Naive thymus-derived CD4-positive, alpha-beta T cell (primary cell): ENCODE measurements at regions not wholly inside any gene's neighbourhood (a gene's known extent, or its start where the extent isn't known, plus 50 kb on each side); places are given as distances from the start of the nearest gene placed in this dataset.

Source experiments
- ATAC-seq: fragments of 150-1000 bp; cut with Tn5 transposase; 2 replicates; pipeline ENCODE4 v1.10.0; 2021; ENCODE audit warnings: mild to moderate bottlenecking, moderate library complexity
- CTCF ChIA-PET: fragments of 350-600 bp; sonication (Branson Sonifier 250); formaldehyde crosslinking; loops from one replicate; lab custom pipeline; 2021; ENCODE audit warnings: antibody characterized with exemption; lab: Charles Lee
- POLR2A ChIA-PET: fragments of 350-600 bp; sonication (Branson Sonifier 250); formaldehyde crosslinking; loops from one replicate; lab custom pipeline; 2021; ENCODE audit warnings: antibody characterized with exemption, inconsistent platforms; lab: Charles Lee
- DNase-seq, 9 donors: peaks; one replicate each; pipeline versions ENCODE4 v3.0.0 to v3.0.0-alpha.2; 2020 to 2022; ENCODE audit warnings: mixed read lengths in 1 of 9
- H3K27ac ChIP-seq: one replicate; pipeline ENCODE4 v1.7.0; 2013; ENCODE audit warnings: mild to moderate bottlenecking, low read depth, low read length, moderate library complexity
- H3K27me3 ChIP-seq, 2 donors: one replicate each; pipeline ENCODE4 v1.7.0; 2013; ENCODE audit warnings: low read length in 2 of 2, mild to moderate bottlenecking in 2 of 2, moderate library complexity in 2 of 2; ENCODE audit not compliant: control insufficient read depth in 2 of 2, insufficient read depth in 2 of 2
- H3K36me3 ChIP-seq, 3 experiments: 1 replicate in 2 of 3; 2 replicates in 1 of 3; pipeline ENCODE4 v1.7.0; 2013; ENCODE audit warnings: low read length in 3 of 3, mild to moderate bottlenecking in 3 of 3, moderate library complexity in 1 of 3; ENCODE audit not compliant: insufficient read depth in 3 of 3, control insufficient read depth in 2 of 3
- H3K4me1 ChIP-seq, 2 donors: one replicate each; pipeline ENCODE4 v1.7.0; 2013; ENCODE audit warnings: low read length in 2 of 2, mild to moderate bottlenecking in 2 of 2, moderate library complexity in 1 of 2; ENCODE audit not compliant: control insufficient read depth in 2 of 2, insufficient read depth in 2 of 2
- H3K4me3 ChIP-seq: 2 replicates; pipeline ENCODE4 v1.7.0; 2013; ENCODE audit warnings: mild to moderate bottlenecking, low read length
- H3K9me3 ChIP-seq, 3 experiments: 1 replicate in 2 of 3; 2 replicates in 1 of 3; pipeline ENCODE4 v1.7.0; 2013; ENCODE audit warnings: low read length in 3 of 3; ENCODE audit not compliant: control insufficient read depth in 2 of 3
- H3K27ac Mint-ChIP-seq, 9 donors: one replicate each; pipeline ENCODE4 v1.8.0; 2020 to 2022; ENCODE audit warnings: mixed read lengths in 9 of 9, mild to moderate bottlenecking in 8 of 9, moderate library complexity in 5 of 9, inconsistent platforms in 2 of 9
- H3K27me3 Mint-ChIP-seq, 5 donors: one replicate each; pipeline ENCODE4 v1.8.0; 2021 to 2022; ENCODE audit warnings: mixed read lengths in 5 of 5, mild to moderate bottlenecking in 1 of 5
- H3K36me3 Mint-ChIP-seq, 5 donors: one replicate each; pipeline ENCODE4 v1.8.0; 2020 to 2022; ENCODE audit warnings: mixed read lengths in 5 of 5, mild to moderate bottlenecking in 3 of 5, inconsistent platforms in 1 of 5
- H3K4me1 Mint-ChIP-seq, 7 donors: one replicate each; pipeline ENCODE4 v1.8.0; 2020 to 2022; ENCODE audit warnings: mixed read lengths in 7 of 7, mild to moderate bottlenecking in 3 of 7, inconsistent platforms in 1 of 7
- H3K4me3 Mint-ChIP-seq, 10 donors: one replicate each; pipeline ENCODE4 v1.8.0; 2020 to 2022; ENCODE audit warnings: mild to moderate bottlenecking in 10 of 10, mixed read lengths in 10 of 10, moderate library complexity in 6 of 10, inconsistent platforms in 2 of 10
- H3K9me3 Mint-ChIP-seq, 11 donors: one replicate each; pipeline ENCODE4 v1.8.0; 2020 to 2022; ENCODE audit warnings: mixed read lengths in 11 of 11, mild to moderate bottlenecking in 4 of 11, inconsistent platforms in 1 of 11, moderate library complexity in 1 of 11
- intact Hi-C, 2 donors: fragments of 100-400 bp; cut with micrococcal nuclease; formaldehyde crosslinking; loops; one replicate each; pipeline ENCODE4 v1.15.1; 2023

DNA sequence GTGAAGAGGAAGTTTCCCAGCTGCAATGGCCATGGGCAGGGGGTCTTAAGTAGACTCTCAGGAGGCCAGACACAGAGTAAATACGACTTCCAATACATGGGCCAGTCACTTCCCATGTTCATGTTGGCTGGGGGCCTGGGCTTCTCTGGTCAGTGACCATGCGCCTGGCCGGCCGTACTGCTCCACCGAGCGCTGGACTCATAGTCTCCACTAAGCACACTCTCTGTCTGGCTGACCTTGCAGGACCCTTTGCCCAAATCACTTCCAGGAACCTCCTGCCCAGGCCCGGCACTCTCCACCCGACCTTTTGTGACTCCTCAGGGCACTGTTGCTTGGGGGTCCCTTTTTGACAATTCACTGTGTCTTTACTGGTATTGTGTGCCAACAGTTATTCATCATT is 69.3 kb downstream of the SOWAHC start:
- CTCF ChIA-PET = no interaction called here
- Histone ChIP-seq H3K9me3 (no peaks in the 10 kb centered on the region), H3K36me3 (no peaks in the 10 kb centered on the region), H3K4me3 (no peak overlapping the region), H3K4me1 (no peaks in the 10 kb centered on the region), H3K27ac (no peak overlapping the region), H3K27me3 (no peaks in the 10 kb centered on the region)
- Mint-ChIP-seq H3K27ac (no peak overlapping the region), H3K27me3 (peaks cover 3 to 13% (median 8%) of the 10 kb centered on the region in 5 donors), H3K36me3 (no peaks in the 10 kb centered on the region), H3K4me1 (no peaks in the 10 kb centered on the region), H3K9me3 (peaks cover 0 to 1% (median 0%) of the 10 kb centered on the region in 11 donors), H3K4me3 (no peak overlapping the region)
- intact Hi-C loops = no loop called here
- no peak for DNase-seq
- no peak for ATAC-seq
- POLR2A ChIA-PET = no interaction called here

DNA sequence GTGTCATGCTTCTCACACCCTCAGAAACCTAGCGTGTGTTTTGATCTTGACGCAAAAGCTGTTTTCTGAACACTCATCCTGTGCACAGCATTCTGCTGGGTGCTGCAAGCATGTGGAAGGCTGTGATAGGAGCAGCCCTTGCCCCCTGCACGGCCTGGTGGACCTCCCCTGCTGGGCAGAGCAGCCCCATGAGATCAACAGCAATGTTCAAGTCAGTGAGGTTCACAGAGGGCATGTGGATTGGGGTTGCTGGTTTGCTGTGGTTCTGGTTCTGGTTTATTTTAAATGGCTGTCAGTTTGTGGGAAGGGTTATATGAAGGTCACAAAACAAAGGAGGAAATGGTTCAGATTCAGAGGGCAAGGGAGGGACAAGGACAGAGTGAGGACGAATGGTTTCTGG is 71.3 kb downstream of the SOWAHC start:
- POLR2A ChIA-PET = no interaction called here
- H3K4me1 Mint-ChIP-seq = peaks cover 0 to 1% (median 0%) of the 10 kb centered on the region in 7 donors
- no peaks in the 10 kb centered on the region for H3K9me3 ChIP-seq
- no peaks in the 10 kb centered on the region for H3K27me3 ChIP-seq
- DNase-seq = no peak
- H3K9me3 Mint-ChIP-seq = peaks cover 0 to 1% (median 0%) of the 10 kb centered on the region in 11 donors
- no peak overlapping the region for H3K27ac ChIP-seq
- no peak overlapping the region for H3K4me3 ChIP-seq
- intact Hi-C loops = no loop called here
- H3K4me3 Mint-ChIP-seq = no peak overlapping the region
- ATAC-seq = no peak
- peaks cover 3 to 13% (median 8%) of the 10 kb centered on the region in 5 donors for H3K27me3 Mint-ChIP-seq
- CTCF ChIA-PET = no interaction called here
- H3K36me3 Mint-ChIP-seq = no peaks in the 10 kb centered on the region
- no peak overlapping the region for H3K27ac Mint-ChIP-seq
- no peaks in the 10 kb centered on the region for H3K36me3 ChIP-seq
- H3K4me1 ChIP-seq = no peaks in the 10 kb centered on the region

DNA sequence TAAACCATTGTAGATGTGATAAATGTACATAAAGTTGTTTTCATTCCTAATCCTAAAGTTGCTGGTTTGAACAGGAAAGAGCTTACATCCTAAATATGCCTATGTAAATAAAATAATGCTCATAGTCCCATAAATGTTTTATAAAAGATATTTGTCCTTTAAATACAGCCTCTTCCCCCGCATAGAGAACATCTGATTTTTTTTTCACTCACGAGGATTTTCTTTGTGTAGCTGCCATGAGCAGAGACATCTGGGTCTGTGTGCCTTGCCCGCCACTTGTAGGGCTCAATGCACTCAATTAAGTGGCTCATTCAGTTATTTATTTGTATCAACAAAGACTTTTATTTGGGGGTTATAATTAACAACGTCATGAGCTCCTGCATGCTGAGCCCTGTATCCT is 72.8 kb downstream of the SOWAHC start:
- no peak overlapping the region for H3K4me3 ChIP-seq
- H3K27me3 ChIP-seq = no peaks in the 10 kb centered on the region
- intact Hi-C loops = no loop called here
- H3K36me3 ChIP-seq = no peaks in the 10 kb centered on the region
- no peaks in the 10 kb centered on the region for H3K9me3 ChIP-seq
- Mint-ChIP-seq H3K36me3 (no peaks in the 10 kb centered on the region), H3K27ac (no peak overlapping the region), H3K9me3 (peaks cover 0 to 1% (median 0%) of the 10 kb centered on the region in 11 donors), H3K4me3 (no peak overlapping the region), H3K4me1 (peaks cover 0 to 1% (median 0%) of the 10 kb centered on the region in 7 donors), H3K27me3 (peaks cover 0 to 11% (median 4%) of the 10 kb centered on the region in 5 donors)
- no peaks in the 10 kb centered on the region for H3K4me1 ChIP-seq
- H3K27ac ChIP-seq = no peak overlapping the region
- ATAC-seq = no peak
- CTCF ChIA-PET = no interaction called here
- POLR2A ChIA-PET = no interaction called here
- DNase-seq = no peak

DNA sequence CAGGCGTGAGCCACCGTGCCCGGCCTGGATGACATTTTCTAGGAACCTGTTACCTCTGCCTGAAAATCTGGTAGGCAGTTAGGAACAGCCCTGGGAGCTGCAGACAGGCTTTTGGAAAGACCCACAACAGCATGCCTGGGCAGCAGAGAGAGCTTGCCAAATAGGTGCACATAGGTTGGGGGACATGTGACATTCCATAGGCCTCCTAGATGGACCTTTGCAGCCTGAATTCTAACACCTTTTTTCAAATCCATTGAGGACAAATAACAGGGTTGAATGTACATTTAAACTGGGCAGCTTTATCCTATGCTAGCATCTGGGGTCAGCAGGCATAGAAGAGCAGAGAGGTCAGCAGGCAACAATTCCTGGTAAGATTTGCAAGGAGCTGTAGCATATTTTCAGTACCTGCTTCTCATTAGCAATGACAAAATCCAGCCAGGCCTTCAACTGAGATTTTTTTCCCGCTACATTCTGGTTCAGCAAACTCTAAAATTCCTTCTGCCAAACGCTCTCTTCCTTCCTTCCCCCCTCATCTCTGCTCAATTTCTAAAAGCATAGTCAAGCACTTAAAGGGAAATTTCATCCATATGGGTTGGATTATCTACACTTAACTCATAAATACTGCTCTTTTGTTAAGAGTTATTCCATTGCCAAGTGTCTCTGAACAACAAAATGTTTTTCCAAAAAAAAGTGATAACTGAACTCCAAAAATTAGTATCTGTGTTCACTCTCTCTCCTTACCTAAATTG is 75.2 kb downstream of the SOWAHC start:
- no peaks in the 10 kb centered on the region for H3K27me3 ChIP-seq
- ATAC-seq (no peak), DNase-seq (no peak)
- intact Hi-C loops = no loop called here
- H3K27me3 Mint-ChIP-seq = peaks cover 0 to 9% (median 4%) of the 10 kb centered on the region in 5 donors
- ChIA-PET POLR2A (no interaction called here), CTCF (interaction anchor here (0.6 kb wide), 1 partner anchor 9 kb away, joined by 3 read pairs; no protein-coding TSS in a partner anchor)
- H3K9me3 ChIP-seq = no peaks in the 10 kb centered on the region
- peaks cover 0 to 1% (median 0%) of the 10 kb centered on the region in 7 donors for H3K4me1 Mint-ChIP-seq
- peaks cover 0 to 3% (median 0%) of the 10 kb centered on the region in 5 donors for H3K36me3 Mint-ChIP-seq
- H3K4me3 ChIP-seq = no peak overlapping the region
- H3K36me3 ChIP-seq = no peaks in the 10 kb centered on the region
- H3K27ac Mint-ChIP-seq = no peak overlapping the region
- peaks cover 0 to 2% (median 0%) of the 10 kb centered on the region in 11 donors for H3K9me3 Mint-ChIP-seq
- H3K4me3 Mint-ChIP-seq = no peak overlapping the region
- H3K4me1 ChIP-seq = no peaks in the 10 kb centered on the region
- H3K27ac ChIP-seq = no peak overlapping the region

DNA sequence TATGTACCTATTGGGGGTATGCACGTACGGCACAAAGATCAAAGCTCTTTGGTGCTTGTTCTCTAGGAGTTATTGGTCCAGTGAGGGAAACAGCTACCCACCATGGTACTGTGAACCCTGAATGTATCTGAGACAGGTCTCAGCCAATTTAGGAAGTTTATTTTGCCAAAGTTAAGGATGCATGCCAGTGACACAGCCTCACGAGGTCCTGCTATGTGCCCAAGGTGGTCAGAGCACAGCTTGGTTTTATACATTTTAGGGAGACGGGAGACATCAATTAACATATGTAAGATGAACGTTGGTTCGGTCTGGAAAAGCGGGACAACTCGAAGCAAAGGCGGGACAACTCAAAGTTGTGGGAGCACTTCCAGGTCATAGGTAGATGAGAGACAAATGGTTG is 75.8 kb downstream of the SOWAHC start:
- no peak overlapping the region for H3K27ac Mint-ChIP-seq
- peaks cover 0 to 1% (median 0%) of the 10 kb centered on the region in 7 donors for H3K4me1 Mint-ChIP-seq
- no peak overlapping the region for H3K4me3 Mint-ChIP-seq
- POLR2A ChIA-PET = no interaction called here
- CTCF ChIA-PET = interaction anchor here (0.6 kb wide), 1 partner anchor 8 kb away, joined by 3 read pairs; no protein-coding TSS in a partner anchor
- H3K36me3 Mint-ChIP-seq = peaks cover 0 to 3% (median 0%) of the 10 kb centered on the region in 5 donors
- ATAC-seq (no peak), DNase-seq (no peak)
- Histone ChIP-seq H3K27ac (no peak overlapping the region), H3K36me3 (no peaks in the 10 kb centered on the region), H3K4me3 (no peak overlapping the region), H3K9me3 (no peaks in the 10 kb centered on the region), H3K4me1 (no peaks in the 10 kb centered on the region), H3K27me3 (no peaks in the 10 kb centered on the region)
- intact Hi-C loops = no loop called here
- H3K9me3 Mint-ChIP-seq = peaks cover 0 to 2% (median 0%) of the 10 kb centered on the region in 11 donors
- peaks cover 0 to 9% (median 3%) of the 10 kb centered on the region in 5 donors for H3K27me3 Mint-ChIP-seq

DNA sequence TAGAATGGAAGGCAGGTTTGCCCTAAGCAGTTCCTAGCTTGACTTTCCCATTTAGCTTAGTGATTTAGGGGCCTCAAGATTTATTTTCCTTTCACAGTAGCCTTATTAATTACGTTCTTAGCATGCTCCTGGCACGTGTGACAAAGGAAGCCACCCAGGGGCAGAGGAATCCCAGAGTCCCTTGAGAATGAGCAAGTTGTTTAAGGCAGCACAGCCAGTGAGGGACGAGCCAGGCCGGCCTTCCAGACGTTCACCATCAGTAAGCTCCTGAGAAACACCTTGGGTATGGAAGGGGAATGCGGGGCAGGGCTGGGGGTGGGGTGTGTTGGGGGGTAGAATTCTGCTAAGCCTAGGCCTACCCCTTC is 76.3 kb downstream of the SOWAHC start:
- H3K4me1 Mint-ChIP-seq = peaks cover 0 to 1% (median 0%) of the 10 kb centered on the region in 7 donors
- intact Hi-C loops = no loop called here
- H3K27me3 Mint-ChIP-seq = peaks cover 0 to 4% (median 0%) of the 10 kb centered on the region in 5 donors
- no peak for ATAC-seq
- CTCF ChIA-PET = no interaction called here
- Histone ChIP-seq H3K4me3 (no peak overlapping the region), H3K27me3 (no peaks in the 10 kb centered on the region), H3K9me3 (no peaks in the 10 kb centered on the region), H3K36me3 (no peaks in the 10 kb centered on the region), H3K4me1 (no peaks in the 10 kb centered on the region), H3K27ac (no peak overlapping the region)
- peaks cover 0 to 2% (median 0%) of the 10 kb centered on the region in 11 donors for H3K9me3 Mint-ChIP-seq
- DNase-seq = no peak
- no peak overlapping the region for H3K27ac Mint-ChIP-seq
- POLR2A ChIA-PET = no interaction called here
- no peak overlapping the region for H3K4me3 Mint-ChIP-seq
- H3K36me3 Mint-ChIP-seq = peaks cover 0 to 3% (median 0%) of the 10 kb centered on the region in 5 donors
